ENCODE measurements at regions not wholly inside any gene's neighbourhood (a gene's known extent, or its start where the extent isn't known, plus 50 kb on each side); places are given as distances from the start of the nearest gene placed in this dataset.

DNA sequence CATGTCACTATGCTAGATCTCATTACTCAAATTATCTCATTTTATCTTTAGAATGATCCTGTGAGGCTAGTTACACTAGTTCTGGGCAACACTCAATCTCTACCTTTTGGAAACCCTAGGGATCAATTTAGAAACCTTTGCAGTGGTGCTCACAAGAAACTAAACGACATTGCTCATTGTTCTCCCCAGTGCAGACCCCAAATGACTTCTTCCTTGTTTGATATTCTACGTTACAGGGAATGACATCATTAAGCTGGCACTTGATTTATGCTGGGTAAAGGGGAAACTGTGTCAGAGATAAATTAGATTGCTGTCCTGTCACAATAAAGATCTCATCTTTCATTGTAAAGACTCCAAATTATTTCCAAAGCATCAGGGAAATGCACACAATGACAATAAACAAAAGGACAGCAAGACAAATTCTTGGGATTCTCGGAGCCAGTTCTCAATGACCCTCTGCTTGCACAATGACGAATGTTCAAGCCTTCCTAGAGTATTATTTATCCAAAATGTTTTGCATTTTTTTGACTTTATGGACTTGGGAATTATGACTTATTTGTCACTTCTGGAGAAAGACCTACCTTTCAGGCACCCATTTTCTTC, 1121.8 kb upstream of the TENM4 start:
- TF ChIP-seq POLR2A (IDR thresholded peaks at IDR 0.05; ENCODE audit: low read depth, low read length) (no peak), POLR2AphosphoS5 (IDR thresholded peaks at IDR 0.05; ENCODE audit: insufficient read depth, low read depth, low read length) (no peak), EZH2 (IDR thresholded peaks at IDR 0.05; ENCODE audit: borderline replicate concordance, low read depth, low read length, severe bottlenecking) (no peak), GATA2 (IDR thresholded peaks at IDR 0.05; ENCODE audit: insufficient read depth, insufficient read length, low read depth, low read length) (no peak), FOS (IDR thresholded peaks at IDR 0.05; ENCODE audit: borderline replicate concordance, insufficient read depth, low read length) (no peak), JUN (IDR thresholded peaks at IDR 0.05; ENCODE audit: borderline replicate concordance, insufficient read depth, insufficient read length, low read depth) (no peak), MYC (IDR thresholded peaks at IDR 0.05; ENCODE audit: low read depth, low read length) (no peak)
- TF ChIP-seq, protein P1, sequence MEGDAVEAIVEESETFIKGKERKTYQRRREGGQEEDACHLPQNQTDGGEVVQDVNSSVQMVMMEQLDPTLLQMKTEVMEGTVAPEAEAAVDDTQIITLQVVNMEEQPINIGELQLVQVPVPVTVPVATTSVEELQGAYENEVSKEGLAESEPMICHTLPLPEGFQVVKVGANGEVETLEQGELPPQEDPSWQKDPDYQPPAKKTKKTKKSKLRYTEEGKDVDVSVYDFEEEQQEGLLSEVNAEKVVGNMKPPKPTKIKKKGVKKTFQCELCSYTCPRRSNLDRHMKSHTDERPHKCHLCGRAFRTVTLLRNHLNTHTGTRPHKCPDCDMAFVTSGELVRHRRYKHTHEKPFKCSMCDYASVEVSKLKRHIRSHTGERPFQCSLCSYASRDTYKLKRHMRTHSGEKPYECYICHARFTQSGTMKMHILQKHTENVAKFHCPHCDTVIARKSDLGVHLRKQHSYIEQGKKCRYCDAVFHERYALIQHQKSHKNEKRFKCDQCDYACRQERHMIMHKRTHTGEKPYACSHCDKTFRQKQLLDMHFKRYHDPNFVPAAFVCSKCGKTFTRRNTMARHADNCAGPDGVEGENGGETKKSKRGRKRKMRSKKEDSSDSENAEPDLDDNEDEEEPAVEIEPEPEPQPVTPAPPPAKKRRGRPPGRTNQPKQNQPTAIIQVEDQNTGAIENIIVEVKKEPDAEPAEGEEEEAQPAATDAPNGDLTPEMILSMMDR (IDR thresholded peaks at IDR 0.05; ENCODE audit: extremely low read depth in 1 of 2, insufficient read depth in 1 of 2, low read depth in 1 of 2, low read length in 2 of 2), result no peak
- TF ChIP-seq, protein P2, sequence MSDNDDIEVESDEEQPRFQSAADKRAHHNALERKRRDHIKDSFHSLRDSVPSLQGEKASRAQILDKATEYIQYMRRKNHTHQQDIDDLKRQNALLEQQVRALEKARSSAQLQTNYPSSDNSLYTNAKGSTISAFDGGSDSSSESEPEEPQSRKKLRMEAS (IDR thresholded peaks at IDR 0.05; ENCODE audit: insufficient read depth, insufficient read length), result no peak
